ENCODE measurements at regions not wholly inside any gene's neighbourhood (a gene's known extent, or its start where the extent isn't known, plus 50 kb on each side); places are given as distances from the start of the nearest gene placed in this dataset.
"Not testable (repeated sequence)": the region's sequence is repeated elsewhere in the genome, so short reads cannot be mapped to it uniquely, and the experiment has no call there.

DNA sequence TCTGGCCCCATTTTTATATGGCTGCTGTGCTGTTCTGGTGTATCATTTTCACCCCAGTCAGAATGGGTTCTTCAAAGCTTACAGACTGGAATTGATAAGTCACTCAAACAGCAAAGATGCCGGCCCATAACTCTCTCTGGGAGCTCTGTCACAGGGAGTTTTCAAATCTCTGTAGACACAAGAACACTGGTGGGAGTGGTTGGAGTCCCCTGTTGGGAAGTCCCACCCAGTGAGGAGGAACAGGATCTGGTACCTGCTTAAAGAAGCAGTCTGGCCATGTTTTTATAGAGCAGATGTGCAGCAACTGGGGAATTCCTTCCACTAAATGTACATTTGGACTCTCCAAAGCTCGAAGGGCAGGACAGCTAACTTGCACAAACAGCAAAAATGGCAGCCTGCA, 69.3 kb upstream of the UGT2B7 start:
- H3K4me3 ChIP-seq: no peak overlapping the region
- H3K36me3 ChIP-seq (replicated peaks in 1 of 2; ENCODE audit: insufficient read depth in 1 of 2, low read depth in 2 of 2): no peaks in the 10 kb centered on the region
- H3K9me3 ChIP-seq: no peaks in the 10 kb centered on the region
- no peaks in the 10 kb centered on the region for H3K27me3 ChIP-seq
- TF ChIP-seq, protein P1, sequence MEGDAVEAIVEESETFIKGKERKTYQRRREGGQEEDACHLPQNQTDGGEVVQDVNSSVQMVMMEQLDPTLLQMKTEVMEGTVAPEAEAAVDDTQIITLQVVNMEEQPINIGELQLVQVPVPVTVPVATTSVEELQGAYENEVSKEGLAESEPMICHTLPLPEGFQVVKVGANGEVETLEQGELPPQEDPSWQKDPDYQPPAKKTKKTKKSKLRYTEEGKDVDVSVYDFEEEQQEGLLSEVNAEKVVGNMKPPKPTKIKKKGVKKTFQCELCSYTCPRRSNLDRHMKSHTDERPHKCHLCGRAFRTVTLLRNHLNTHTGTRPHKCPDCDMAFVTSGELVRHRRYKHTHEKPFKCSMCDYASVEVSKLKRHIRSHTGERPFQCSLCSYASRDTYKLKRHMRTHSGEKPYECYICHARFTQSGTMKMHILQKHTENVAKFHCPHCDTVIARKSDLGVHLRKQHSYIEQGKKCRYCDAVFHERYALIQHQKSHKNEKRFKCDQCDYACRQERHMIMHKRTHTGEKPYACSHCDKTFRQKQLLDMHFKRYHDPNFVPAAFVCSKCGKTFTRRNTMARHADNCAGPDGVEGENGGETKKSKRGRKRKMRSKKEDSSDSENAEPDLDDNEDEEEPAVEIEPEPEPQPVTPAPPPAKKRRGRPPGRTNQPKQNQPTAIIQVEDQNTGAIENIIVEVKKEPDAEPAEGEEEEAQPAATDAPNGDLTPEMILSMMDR (IDR thresholded peaks at IDR 0.05): no peak
- no peak for TF ChIP-seq POLR2A (IDR thresholded peaks at IDR 0.05)
- no peak overlapping the region for H3K27ac ChIP-seq
- 89 to 94% methylated on average over 2 of the region's 2 CpGs for WGBS, 2 donors
- peaks cover 8% of the 10 kb centered on the region for H3K4me1 ChIP-seq
- ATAC-seq (no peak), DNase-seq (no peak)
- intact Hi-C loops (cut with DNase I): no loop called here

DNA sequence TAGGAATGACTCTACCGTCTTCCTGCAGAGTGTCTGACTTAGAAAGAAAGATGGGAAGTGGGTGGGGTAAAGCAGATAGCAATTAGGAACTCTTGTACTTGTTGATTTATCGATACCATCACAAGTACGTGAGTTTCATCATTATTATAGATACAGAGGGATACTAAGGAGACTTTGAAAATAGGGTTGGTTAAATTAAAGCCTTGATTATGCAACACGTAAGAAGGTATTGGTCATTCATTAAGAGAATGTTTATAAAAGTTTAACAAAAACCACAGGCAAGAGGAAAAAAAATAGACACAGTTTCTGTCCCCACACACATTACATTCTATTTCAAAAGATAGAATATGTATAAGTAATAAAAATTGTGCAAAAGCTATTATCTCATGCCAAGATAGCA, 65.9 kb upstream of the UGT2B7 start:
- H3K4me3 ChIP-seq: no peak overlapping the region

DNA sequence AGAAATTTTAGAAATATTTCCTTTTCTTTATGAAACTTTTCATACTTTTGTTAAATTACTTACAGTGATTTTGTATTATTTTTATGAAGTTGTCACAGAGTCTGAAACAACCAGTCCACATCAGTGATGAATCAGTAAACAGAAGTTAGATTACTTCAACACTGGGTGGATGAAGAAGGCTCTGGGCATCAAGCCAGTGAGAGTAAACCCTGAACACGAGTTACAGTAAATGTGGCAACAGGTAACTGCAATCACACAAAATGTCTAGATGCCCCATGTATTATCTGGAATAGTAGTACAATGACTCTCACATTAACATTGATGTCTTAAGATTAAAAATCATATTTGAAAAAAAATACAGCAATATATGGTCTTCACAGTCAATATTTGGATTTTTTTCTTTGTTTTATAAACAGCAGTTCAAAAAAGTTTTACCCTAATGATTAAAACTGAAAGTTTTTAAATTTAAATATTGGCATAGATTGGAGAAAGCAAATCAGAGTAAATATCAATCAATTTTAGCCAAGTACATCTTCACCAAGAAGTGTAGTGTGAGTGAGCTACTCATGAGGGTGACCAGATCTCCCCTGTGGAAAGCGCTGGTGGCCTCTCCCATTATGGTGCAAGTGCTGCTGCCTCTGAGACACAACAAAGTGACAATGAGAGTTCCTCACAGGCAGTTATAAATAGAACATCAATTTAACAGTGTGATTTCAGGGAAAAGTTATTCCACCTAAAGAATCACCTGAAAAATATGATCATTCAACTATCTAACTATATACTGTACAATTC, 63.2 kb upstream of the UGT2B7 start:
- ATAC-seq (no peak), DNase-seq (no peak)
- Histone ChIP-seq H3K4me3 (no peak overlapping the region), H3K27ac (no peak overlapping the region), H3K4me1 (no peaks in the 10 kb centered on the region), H3K36me3 (replicated peaks in 1 of 2; ENCODE audit: insufficient read depth in 1 of 2, low read depth in 2 of 2) (no peaks in the 10 kb centered on the region), H3K27me3 (no peaks in the 10 kb centered on the region), H3K9me3 (no peaks in the 10 kb centered on the region)
- intact Hi-C loops (cut with DNase I): no loop called here
- TF ChIP-seq, protein P1 (IDR thresholded peaks at IDR 0.05): no peak
- TF ChIP-seq POLR2A (IDR thresholded peaks at IDR 0.05): no peak
- 52 to 54% methylated on average over 2 of the region's 2 CpGs for WGBS, 2 donors

More for the DNA sequence above, 65.9 kb upstream of the UGT2B7 start:
- ATAC-seq (no peak), DNase-seq (no peak)
- no peaks in the 10 kb centered on the region for H3K9me3 ChIP-seq
- TF ChIP-seq POLR2A (IDR thresholded peaks at IDR 0.05): no peak
- TF ChIP-seq, protein P1 (IDR thresholded peaks at IDR 0.05): no peak
- peaks cover 2% of the 10 kb centered on the region for H3K4me1 ChIP-seq
- no peaks in the 10 kb centered on the region for H3K36me3 ChIP-seq (replicated peaks in 1 of 2; ENCODE audit: insufficient read depth in 1 of 2, low read depth in 2 of 2)
- WGBS, 2 donors: 69 to 72% methylated on average over 4 of the region's 4 CpGs
- no peak overlapping the region for H3K27ac ChIP-seq
- H3K27me3 ChIP-seq: no peaks in the 10 kb centered on the region
- intact Hi-C loops (cut with DNase I): no loop called here

DNA sequence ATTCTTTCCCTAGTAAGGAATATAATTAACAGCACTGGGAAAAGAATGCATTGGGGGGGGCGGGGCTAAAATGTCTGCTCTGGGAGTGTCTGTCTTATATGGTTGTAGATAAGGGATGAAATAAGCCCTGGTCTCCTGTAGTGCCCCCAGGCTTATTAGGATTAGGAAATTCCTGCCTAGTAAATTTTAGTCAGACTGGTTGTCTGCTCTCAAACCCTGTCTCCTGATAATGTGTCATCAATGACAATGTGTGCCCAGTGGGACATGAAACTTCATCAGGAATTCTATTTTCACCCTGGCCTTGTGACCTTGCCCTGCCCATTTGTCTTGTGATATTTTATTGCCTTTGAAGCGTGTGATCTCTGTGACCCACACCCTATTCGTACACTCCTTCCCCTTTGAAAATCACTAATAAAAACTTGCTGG, 61.9 kb upstream of the UGT2B7 start:
- ATAC-seq; DNase-seq; intact Hi-C loops (cut with DNase I); H3K4me3 ChIP-seq; H3K4me1 ChIP-seq; H3K36me3 ChIP-seq (replicated peaks in 1 of 2; ENCODE audit: insufficient read depth in 1 of 2, low read depth in 2 of 2); H3K9me3 ChIP-seq; H3K27ac ChIP-seq; H3K27me3 ChIP-seq: not testable (repeated sequence)
- WGBS, 2 donors: 60 to 71% methylated on average over 3 of the region's 3 CpGs

DNA sequence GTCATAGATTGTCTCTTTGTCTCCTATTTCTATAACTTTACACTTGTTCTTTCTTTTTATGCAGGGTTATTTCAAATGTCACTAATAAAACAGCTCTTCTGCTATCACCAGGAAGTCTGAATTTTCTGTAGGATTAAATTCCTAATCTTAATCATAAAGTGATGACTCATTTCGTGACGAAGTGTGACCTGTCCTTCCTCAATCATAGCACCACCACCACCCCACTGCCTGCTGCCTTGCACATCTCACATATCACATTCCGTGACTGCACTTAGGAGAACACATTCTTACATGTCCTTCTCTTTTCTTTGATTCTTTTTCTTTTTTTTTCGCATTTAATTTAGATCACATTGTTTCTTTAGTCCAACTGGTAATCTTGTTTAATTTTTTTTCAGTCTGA, 57.7 kb upstream of the UGT2B7 start:
- 82 to 91% methylated on average over 4 of the region's 4 CpGs for WGBS, 2 donors
- intact Hi-C loops (cut with DNase I): no loop called here
- Histone ChIP-seq H3K27ac (no peak overlapping the region), H3K4me1 (no peaks in the 10 kb centered on the region), H3K4me3 (no peak overlapping the region), H3K36me3 (replicated peaks in 1 of 2; ENCODE audit: insufficient read depth in 1 of 2, low read depth in 2 of 2) (no peaks in the 10 kb centered on the region), H3K9me3 (no peaks in the 10 kb centered on the region), H3K27me3 (no peaks in the 10 kb centered on the region)
- ATAC-seq: no peak
- no peak for DNase-seq
- TF ChIP-seq, protein P1 (IDR thresholded peaks at IDR 0.05): no peak
- TF ChIP-seq POLR2A (IDR thresholded peaks at IDR 0.05): no peak

Data from body of pancreas (tissue), 4 donors.